ENCODE measurements at regions not wholly inside any gene's neighbourhood (a gene's known extent, or its start where the extent isn't known, plus 50 kb on each side); places are given as distances from the start of the nearest gene placed in this dataset.

DNA sequence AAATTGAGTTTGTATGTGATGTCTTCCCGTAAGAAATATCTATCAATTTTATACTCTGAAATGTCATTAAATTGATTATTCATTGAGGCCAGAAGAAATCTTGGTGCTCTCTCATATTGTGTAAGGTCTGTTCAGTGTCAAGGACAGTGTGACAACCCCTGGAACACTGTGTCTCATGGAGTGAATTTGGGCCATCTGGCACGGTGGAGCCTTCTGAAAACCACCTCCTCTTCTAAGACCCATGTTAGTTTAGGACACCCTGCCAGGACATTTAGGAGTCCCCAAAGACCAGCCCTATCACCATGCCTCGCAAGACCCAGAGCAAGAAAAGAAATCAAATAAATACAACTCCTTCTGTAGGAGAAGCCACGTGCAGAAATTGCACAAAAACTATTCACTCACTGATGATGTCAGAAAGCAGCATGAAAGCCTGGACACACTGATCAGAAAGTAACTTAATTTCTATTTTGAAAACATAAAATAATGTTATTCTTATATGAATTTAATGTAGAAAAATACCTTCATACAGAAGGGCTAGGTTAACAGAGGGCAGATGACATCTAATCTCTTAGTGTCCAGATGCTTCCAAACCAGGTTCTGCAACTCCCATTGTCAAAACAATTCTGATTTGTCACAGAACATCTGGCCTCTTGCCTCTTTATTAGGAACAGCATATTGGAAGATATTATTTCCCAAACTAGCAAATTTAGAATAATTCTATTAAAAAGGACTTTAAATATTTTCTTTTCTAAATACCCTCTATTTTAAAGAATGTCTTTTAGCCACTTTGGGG, 298.8 kb downstream of the NR2F1-AS1 start:
- DNase-seq (ENCODE audit: low spot score), result no peak
- intact Hi-C loops (cut with DNase I), result no loop called here

DNA sequence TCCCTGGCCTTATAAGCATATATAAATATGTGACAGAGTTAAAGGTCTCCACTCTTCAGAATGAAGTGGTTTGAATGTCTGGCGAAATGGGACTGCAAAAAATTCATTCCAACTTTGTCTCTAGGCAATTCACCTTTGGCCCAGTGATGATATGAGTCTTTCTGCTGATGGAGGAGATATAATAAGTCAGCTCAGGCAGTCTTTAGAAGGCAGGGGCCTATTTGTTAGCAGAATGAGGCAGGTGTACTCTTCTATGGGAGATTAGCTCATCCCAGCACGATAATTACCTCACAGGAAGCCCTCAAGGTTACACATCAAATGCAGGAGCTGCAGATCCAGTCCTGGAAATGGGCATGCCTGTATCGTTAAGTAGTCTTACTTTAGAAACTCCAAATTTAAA, 300.5 kb downstream of the NR2F1-AS1 start:
- DNase-seq (ENCODE audit: low spot score), result no peak
- intact Hi-C loops (cut with DNase I), result no loop called here

DNA sequence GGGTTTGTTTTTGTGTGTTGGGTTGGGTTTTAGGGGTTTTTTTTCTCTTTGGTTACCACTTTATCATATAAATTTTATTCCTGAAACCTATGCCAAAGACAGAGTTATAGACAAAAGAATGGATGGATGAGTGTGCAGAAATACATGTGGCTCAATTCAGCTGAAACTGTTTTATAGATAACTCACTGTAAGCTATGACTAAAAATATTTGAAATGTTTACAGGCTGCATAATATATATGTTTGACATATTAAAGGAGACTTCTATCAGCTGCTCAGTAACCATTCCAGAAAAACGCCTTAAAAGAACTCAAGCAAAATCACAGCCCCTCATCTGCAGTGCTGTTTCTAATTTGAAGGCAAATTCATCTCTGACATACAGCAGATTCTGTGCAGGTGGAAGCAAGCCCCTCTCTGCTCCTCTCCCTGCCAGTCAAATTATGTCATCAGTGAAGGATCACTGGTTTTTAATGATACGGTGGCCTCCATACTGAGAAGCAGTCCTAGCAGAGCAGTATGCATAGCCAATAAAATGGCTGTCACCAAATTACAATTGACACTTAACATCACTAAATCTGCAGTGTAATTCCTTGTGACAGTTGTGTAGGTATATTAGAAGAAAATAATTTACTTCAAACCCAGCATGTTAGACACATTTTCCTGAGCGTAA, 301.6 kb downstream of the NR2F1-AS1 start:
- no peak for DNase-seq (ENCODE audit: low spot score)
- intact Hi-C loops (cut with DNase I), result no loop called here

DNA sequence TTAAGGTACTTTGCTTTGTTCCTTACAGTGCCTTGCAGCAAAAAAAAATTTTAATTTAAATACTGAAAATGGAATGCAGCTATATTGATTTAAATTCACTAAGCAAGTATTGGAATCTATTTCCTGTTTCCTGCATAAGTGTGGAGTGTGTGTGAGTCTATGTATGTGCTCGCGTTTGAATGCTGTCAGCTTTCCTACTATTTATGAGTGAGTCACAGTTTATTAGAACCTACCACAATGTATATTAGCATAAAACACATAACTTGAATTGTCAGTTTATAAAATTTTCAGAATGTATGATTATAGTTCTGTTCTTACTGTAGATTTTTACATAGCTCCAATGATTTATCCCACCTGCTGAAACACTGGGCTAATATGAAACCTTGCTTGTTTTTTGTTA, 302.1 kb downstream of the NR2F1-AS1 start:
- intact Hi-C loops (cut with DNase I), result no loop called here
- no peak for DNase-seq (ENCODE audit: low spot score)

DNA sequence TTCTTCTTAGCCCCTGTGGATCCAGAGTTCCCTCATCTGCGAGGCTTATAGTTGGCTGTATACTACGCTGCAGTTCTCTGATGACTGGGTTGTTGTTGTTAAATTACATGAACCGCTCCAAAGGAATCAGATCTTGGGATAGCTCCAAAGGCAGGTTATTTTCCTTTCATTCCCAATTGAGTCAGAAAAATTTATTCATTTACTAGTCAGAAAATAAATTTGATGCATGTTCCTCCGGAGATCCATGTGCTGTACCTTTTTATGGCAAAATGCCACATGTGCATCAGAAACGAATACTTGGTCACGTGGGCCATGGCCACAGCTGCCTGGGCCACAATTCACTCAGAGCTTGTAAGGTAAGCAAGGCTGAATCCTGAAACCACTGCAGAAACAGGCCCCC, 304.0 kb downstream of the NR2F1-AS1 start:
- no peak for DNase-seq (ENCODE audit: low spot score)
- intact Hi-C loops (cut with DNase I), result no loop called here

DNA sequence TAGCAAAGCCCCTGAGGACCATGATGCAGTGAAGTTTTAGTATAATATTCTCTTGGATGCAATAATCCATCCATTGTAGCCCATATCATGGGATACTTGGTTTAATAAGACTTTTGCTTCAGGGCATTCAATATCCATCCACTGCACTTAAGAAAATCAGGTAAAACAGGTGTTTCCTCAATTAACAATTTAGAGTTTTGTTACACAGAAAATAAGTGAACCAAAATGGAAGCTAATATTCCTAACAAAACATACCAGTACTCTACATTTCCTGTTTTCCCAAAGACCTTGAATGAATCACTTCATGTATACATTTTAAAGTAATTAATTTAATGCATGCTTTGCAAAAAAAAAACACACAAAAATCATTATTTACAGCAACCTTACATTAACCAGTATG, 305.6 kb downstream of the NR2F1-AS1 start:
- intact Hi-C loops (cut with DNase I), result no loop called here
- no peak for DNase-seq (ENCODE audit: low spot score)

DNA sequence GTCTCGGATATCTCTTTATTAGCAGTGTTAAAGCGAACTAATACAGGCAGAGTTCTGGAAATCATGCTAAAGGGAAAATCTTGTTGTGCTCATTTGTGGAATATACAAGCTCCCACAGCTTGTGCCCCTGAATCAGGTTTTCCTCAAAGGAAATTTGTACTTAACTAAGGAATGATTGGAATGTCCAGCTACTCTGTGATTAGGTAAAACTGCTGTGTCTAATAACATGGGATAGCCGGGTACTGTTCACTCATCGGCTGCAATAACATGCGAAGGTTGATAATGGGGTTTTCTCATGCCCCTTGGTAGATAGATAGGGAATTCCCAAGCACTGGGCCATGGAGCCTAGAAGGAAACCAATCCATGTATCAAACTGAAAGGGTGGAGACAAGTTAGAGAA, 306.7 kb downstream of the NR2F1-AS1 start:
- intact Hi-C loops (cut with DNase I), result loop anchor here in 1 of 2 donors (5.0 kb wide), 1 partner anchor 577 kb away; no protein-coding TSS in a partner anchor
- no peak for DNase-seq (ENCODE audit: low spot score)

DNA sequence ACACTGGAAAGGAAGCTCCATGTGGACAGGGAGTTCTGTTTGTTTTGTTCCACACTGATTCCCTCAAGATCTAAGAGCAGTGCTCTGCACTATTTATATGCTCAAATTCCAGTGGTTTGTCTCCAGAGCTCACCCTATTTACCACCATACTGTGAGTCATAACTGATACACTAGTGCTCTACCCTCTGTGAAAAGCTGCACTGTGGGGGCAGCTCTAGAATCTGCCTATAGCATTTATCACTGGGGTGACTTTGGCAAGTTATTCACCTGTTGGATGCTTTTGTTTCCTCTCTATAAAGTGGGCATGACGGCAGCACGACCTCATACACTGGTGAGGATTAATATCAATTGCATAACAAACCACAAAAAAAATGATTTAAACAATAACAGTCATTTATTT, 307.8 kb downstream of the NR2F1-AS1 start:
- no peak for DNase-seq (ENCODE audit: low spot score)
- intact Hi-C loops (cut with DNase I), result loop anchor here in 1 of 2 donors (5.0 kb wide), 1 partner anchor 576 kb away; no protein-coding TSS in a partner anchor

DNA sequence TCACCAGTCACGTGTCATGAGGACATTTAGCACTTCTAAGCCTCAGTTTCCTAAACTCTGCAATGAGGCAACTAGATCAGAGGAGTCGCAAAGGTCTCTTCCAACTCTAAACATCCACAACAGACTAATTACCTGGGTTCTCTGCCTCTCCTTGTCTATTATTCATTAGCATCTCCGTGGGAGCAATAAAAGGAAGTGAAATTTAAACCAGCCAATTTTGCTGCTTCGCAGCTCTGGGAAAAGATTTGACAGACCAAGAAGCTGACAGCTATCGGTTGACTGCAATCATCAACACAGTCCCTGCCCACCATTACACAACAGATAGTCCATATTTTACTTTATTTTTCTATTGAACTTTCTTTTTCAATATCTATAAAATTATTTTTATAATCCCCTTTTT, 308.9 kb downstream of the NR2F1-AS1 start:
- intact Hi-C loops (cut with DNase I), result loop anchor here in 1 of 2 donors (5.0 kb wide), 1 partner anchor 575 kb away; no protein-coding TSS in a partner anchor
- no peak for DNase-seq (ENCODE audit: low spot score)

DNA sequence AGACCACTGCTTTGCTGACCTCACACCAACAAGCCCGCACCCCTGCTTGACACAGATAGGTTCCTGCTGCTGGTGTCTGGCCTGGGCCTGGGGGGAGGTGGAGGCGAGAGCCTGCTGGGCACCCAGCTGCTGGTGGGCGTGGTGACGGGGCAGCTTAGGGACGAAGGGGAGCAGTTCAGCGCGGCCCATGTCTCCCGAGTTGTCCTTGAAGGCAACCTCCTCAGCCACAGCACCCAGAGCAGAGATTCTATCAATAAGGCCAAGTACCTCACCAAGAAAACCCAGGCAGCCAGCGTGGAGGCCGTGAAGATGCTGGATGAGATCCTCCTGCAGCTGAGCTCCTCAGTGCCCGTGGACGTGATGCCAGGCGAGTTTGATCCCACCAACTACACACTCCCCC, 313.3 kb downstream of the NR2F1-AS1 start:
- intact Hi-C loops (cut with DNase I), result no loop called here
- DNase-seq (ENCODE audit: low spot score), result no peak

DNA sequence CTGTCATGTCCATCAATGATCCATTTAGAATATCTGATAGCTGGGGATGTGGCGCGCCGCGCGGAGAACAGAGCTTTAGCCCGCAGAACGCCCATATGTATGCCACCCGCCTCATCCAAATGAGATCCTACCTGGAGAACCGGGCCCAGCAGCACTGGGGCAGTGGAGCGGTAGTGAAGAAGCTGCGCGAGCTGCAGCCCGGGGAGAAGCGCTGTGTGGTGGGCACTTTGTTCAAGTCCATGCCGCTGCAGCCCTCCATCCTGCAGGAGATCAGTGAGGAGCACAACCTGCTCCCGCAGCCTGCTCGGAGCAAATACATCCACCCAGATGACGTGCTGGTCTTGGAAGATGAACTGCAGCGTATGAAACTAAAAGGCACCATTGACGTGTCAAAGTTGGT, 313.7 kb downstream of the NR2F1-AS1 start:
- no peak for DNase-seq (ENCODE audit: low spot score)
- intact Hi-C loops (cut with DNase I), result no loop called here

DNA sequence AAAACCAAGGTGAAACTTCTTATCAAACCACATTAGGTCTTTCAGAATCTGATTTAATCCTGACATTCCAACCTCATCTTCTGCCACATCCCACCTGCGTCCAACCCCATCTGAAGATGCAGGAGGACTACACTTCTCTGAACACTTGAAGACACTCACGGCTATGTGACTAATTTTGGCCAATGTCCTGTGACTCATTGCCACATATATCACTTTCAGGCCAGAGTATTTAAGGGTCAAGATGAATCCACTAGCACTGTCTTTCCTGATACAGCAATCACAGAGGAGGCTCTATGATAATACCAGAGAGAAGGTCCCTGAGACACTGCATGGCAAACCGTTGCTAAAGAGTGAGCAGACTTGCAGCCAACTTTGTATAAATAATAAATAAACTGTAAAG, 323.4 kb downstream of the NR2F1-AS1 start:
- intact Hi-C loops (cut with DNase I), result loop anchor here in 1 of 2 donors (10.0 kb wide), 1 partner anchor 563 kb away; no protein-coding TSS in a partner anchor
- DNase-seq (ENCODE audit: low spot score), result no peak

DNA sequence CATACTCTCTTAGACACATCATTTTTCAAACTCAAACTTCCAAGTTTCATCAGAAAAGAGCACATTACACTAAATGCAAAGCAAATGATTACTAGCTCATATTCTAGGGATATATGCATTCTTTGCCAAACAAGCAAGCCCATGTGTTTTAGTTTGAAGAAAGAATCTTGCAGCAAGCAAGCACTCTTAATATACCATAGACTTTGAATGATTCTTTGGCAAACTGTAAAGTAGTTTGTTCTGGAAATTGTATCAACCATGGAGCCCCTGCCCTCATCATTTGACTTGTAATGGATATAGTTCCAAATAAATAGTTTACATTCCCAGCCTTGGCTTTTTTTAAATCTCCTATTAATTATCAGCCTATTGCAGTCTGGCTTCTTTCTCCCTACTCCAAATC, 325.2 kb downstream of the NR2F1-AS1 start:
- intact Hi-C loops (cut with DNase I), result loop anchor here in 1 of 2 donors (10.0 kb wide), 1 partner anchor 561 kb away; no protein-coding TSS in a partner anchor
- no peak for DNase-seq (ENCODE audit: low spot score)

DNA sequence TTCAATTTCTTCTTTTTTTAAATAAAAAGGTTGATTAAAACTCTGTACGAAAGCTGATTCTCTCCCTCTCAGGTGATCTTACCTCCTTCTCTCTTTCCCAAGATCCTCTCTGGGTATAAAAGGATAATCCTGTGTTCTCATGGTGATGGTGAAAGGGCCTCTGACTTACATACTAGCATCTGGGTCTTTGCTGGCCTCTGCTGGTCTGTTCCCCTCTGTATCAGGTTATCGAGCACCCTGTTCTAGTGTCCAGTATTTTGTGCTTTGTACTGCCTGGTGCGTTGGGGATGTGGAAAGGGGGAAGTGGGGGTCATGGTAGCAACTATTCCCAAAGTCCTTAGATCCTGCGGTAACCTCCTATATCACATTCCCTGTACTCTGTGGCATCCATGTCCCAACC, 328.9 kb downstream of the NR2F1-AS1 start:
- DNase-seq (ENCODE audit: low spot score), result no peak
- intact Hi-C loops (cut with DNase I), result loop anchor here in 1 of 2 donors (10.0 kb wide), 1 partner anchor 557 kb away; no protein-coding TSS in a partner anchor

DNA sequence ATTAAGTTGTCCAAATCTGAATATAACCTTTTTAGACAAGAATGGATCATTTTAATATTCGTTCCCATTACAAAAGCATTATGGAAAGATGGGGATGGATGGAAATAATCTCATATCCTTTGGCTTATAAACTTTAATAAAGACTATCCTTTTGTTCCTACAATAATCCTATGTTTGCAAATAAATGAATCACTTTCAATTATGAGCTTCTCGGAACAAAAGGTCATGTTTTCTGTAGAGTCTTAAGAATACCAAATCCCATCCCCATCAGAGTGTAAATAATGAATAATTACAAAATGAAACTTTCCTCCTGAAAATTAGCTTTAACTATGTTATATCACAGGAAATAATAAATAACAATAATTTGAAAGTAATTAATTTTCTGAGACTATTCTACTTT, 329.7 kb downstream of the NR2F1-AS1 start:
- DNase-seq (ENCODE audit: low spot score), result no peak
- intact Hi-C loops (cut with DNase I), result loop anchor here in 1 of 2 donors (10.0 kb wide), 1 partner anchor 557 kb away; no protein-coding TSS in a partner anchor

DNA sequence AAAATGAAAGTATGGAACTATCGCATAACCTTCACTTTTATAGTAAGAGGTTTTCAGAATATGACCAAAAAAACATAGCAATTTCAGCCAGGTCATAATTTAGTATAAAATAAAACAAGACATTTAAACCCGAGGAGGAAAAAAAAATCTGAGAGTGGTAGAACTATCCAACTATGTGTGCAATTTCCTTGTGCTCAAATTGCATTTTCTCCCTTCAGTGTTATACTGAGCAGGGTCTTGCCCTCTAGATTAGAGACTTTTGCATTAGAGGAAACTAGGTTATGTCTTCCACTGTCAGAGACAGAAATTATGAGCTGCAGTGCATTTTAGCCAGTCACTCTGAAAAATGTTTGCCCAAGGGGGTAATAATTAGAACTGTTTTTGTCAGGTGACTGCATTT, 330.6 kb downstream of the NR2F1-AS1 start:
- DNase-seq (ENCODE audit: low spot score), result no peak
- intact Hi-C loops (cut with DNase I), result loop anchor here in 1 of 2 donors (10.0 kb wide), 1 partner anchor 556 kb away; no protein-coding TSS in a partner anchor

DNA sequence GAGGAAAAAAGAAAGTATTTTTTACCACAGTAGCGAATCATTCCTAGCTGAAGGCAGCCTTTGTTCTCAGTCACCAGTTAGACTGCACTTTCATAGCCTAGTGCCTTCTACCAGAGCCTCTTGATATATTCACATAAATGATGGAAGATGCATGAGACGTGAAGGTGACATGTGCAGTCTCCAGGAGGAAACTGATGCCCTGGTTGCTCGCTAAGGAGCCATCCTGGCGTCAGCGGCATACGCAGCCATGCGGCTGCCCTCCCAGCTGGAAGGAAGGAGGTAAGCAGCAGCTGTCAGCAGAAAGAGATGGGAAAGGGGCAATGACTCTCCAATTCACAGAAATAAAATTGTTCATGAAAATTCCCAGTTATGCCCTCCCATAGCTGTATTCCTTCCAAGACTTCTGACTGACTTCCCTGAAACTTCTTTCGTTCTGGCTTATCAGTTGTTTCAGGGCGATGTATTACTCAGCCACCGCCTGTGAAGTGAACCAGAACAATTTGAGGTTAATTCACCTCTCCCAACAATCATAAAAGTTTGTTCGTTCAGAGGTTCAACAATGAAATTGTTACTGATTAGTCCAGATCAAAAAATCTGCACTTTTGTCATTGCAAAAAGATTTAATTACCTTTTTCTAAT, 331.2 kb downstream of the NR2F1-AS1 start:
- peak; percentile 79 for DNase-seq (ENCODE audit: low spot score)
- intact Hi-C loops (cut with DNase I), result loop anchor here in 1 of 2 donors (10.0 kb wide), 1 partner anchor 555 kb away; no protein-coding TSS in a partner anchor

DNA sequence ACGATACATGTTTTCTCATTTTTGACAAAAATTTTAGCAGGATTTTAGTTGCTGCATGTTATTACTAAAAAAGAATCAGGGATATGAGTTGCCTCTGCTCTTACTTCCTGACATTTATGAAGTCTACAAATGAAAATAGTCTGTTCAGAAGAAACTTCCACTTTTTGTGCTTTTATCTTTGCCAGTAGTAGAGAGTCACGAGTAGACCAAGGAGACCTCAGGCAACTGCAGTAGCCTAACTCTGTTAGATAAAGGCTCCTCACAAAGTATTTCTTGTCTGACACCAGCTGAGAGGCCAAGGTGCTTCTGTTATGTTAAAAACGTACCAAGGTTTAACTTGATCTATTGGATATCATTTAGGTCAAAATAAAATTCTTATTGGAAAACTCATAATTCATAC, 333.9 kb downstream of the NR2F1-AS1 start:
- DNase-seq (ENCODE audit: low spot score), result no peak
- intact Hi-C loops (cut with DNase I), result no loop called here

DNA sequence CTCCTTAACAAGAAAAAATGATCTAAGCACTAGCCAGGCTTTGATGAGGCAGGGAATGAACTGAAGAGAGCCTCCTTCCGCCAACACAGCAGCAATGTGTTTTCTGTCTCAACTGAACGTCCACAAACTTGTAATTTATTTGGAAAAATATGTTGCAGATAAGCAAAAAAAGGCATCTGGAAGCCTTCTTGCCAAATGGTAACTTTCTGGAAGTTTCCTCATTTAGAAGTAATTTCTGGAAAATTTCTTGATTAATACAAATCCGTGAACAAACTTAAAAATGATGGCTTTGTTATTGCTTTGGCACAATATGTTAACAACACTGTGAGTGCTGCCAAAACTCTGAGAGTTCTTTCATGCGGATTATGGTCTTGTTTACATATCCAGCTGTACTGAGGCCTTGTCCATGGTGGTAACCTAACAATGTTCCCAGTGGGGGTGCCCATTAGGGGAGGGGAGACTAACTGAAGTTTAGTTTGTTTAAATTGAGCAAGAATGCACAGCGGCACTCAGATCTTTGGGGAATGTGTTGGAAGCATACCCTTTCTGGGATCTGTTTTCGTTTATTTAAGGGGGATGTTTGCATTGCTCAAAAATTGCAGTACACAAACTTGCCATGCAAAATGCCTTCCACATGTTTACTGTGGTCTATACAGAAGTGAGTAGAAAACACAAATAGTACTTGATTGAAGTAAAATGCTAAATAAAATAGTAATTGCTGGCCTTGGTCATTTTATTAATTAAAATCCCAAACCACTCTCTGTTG, 334.7 kb downstream of the NR2F1-AS1 start:
- DNase-seq (ENCODE audit: low spot score), result no peak
- intact Hi-C loops (cut with DNase I), result no loop called here
